CD4-positive, alpha-beta memory T cell (primary cell): ENCODE measurements at regions not wholly inside any gene's neighbourhood (a gene's known extent, or its start where the extent isn't known, plus 50 kb on each side); places are given as distances from the start of the nearest gene placed in this dataset.

ENCODE experiments used
- CTCF ChIA-PET: fragments of 350-600 bp; sonication (Branson Sonifier 250); formaldehyde crosslinking; loops from one replicate; lab custom pipeline; 2021; ENCODE audit warnings: inconsistent platforms; ENCODE audit not compliant: partially characterized antibody; lab: Charles Lee
- POLR2A ChIA-PET: fragments of 350-600 bp; sonication (Branson Sonifier 250); formaldehyde crosslinking; loops from one replicate; lab custom pipeline; 2021; ENCODE audit not compliant: partially characterized antibody; lab: Charles Lee
- DNase-seq, 5 donors: peaks; one replicate each; pipeline versions ENCODE4 v3.0.0 to v3.0.0-alpha.2; 2020 to 2022; ENCODE audit warnings: mixed read lengths in 1 of 5
- H3K27ac ChIP-seq: one replicate; pipeline ENCODE4 v1.7.0; 2013; ENCODE audit warnings: low read depth, low read length
- H3K27me3 ChIP-seq: 2 replicates; pipeline ENCODE4 v1.7.0; 2013; ENCODE audit warnings: mild to moderate bottlenecking, low read length, moderate library complexity; ENCODE audit not compliant: insufficient read depth
- H3K36me3 ChIP-seq: 2 replicates; pipeline ENCODE4 v1.7.0; 2013; ENCODE audit warnings: mild to moderate bottlenecking, low read length, moderate library complexity; ENCODE audit not compliant: insufficient read depth
- H3K4me1 ChIP-seq: 2 replicates; pipeline ENCODE4 v1.7.0; 2013; ENCODE audit warnings: mild to moderate bottlenecking, low read length, moderate library complexity; ENCODE audit not compliant: insufficient read depth
- H3K4me3 ChIP-seq, 2 donors: one replicate each; pipeline ENCODE4 v1.7.0; 2013; ENCODE audit warnings: low read length in 2 of 2, mild to moderate bottlenecking in 1 of 2
- H3K9me3 ChIP-seq, 2 donors: one replicate each; pipeline ENCODE4 v1.7.0; 2013; ENCODE audit warnings: low read length in 2 of 2, control low read depth in 1 of 2; ENCODE audit not compliant: control insufficient read depth in 1 of 2
- H3K27ac Mint-ChIP-seq, 7 donors: one replicate each; pipeline ENCODE4 v1.8.0; 2020 to 2021; ENCODE audit warnings: mixed read lengths in 7 of 7, mild to moderate bottlenecking in 6 of 7, inconsistent platforms in 3 of 7, moderate library complexity in 3 of 7
- H3K27me3 Mint-ChIP-seq, 2 donors: one replicate each; pipeline ENCODE4 v1.8.0; 2020 to 2021; ENCODE audit warnings: mixed read lengths in 2 of 2
- H3K36me3 Mint-ChIP-seq, 2 donors: one replicate each; pipeline ENCODE4 v1.8.0; 2020 to 2021; ENCODE audit warnings: mixed read lengths in 2 of 2, inconsistent platforms in 1 of 2, mild to moderate bottlenecking in 1 of 2
- H3K4me1 Mint-ChIP-seq, 4 donors: one replicate each; pipeline ENCODE4 v1.8.0; 2020 to 2021; ENCODE audit warnings: mixed read lengths in 4 of 4, mild to moderate bottlenecking in 1 of 4
- H3K4me3 Mint-ChIP-seq, 8 donors: one replicate each; pipeline ENCODE4 v1.8.0; 2020 to 2021; ENCODE audit warnings: mixed read lengths in 8 of 8, mild to moderate bottlenecking in 7 of 8, moderate library complexity in 6 of 8, inconsistent platforms in 3 of 8
- H3K9me3 Mint-ChIP-seq, 8 donors: one replicate each; pipeline ENCODE4 v1.8.0; 2020 to 2021; ENCODE audit warnings: mixed read lengths in 8 of 8, mild to moderate bottlenecking in 5 of 8, inconsistent platforms in 3 of 8, moderate library complexity in 1 of 8
- intact Hi-C: fragments of 100-400 bp; cut with micrococcal nuclease; formaldehyde crosslinking; loops from one replicate; pipeline ENCODE4 v1.15.1; 2023

DNA sequence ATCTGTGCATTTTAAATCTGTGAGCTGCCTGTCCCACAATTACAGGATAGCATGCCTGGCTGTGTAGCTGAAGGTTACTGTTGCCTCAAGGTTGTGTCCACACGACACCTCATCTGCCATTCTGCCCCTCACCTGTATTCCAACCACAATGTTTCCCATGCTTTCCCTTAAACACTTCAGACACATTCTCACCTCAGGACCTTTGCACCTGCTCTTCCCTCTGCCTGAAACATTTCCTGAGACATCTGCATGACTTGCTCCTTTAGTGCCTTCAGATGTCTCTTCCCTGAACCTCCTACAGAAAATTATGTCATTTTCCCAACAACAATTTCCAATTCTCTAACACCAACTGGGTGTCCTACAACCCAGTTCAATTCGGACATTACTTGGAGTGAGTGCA lies 120.4 kb downstream of the ZNF608 start:
- POLR2A ChIA-PET: no interaction called here
- DNase-seq: no peak
- CTCF ChIA-PET: no interaction called here
- H3K27ac Mint-ChIP-seq: no peak overlapping the region
- no peaks in the 10 kb centered on the region for H3K36me3 Mint-ChIP-seq
- peaks cover 0 to 4% (median 0%) of the 10 kb centered on the region in 8 donors for H3K9me3 Mint-ChIP-seq
- Histone ChIP-seq H3K36me3 (no peaks in the 10 kb centered on the region), H3K9me3 (no peaks in the 10 kb centered on the region), H3K27ac (no peak overlapping the region), H3K4me1 (no peaks in the 10 kb centered on the region), H3K4me3 (no peak overlapping the region), H3K27me3 (no peaks in the 10 kb centered on the region)
- H3K27me3 Mint-ChIP-seq: peaks cover 0 to 1% of the 10 kb centered on the region in 2 donors
- intact Hi-C loops: no loop called here
- peaks cover 0 to 1% (median 0%) of the 10 kb centered on the region in 4 donors for H3K4me1 Mint-ChIP-seq
- H3K4me3 Mint-ChIP-seq: no peak overlapping the region

GRCh38 chr5:124623265-124623664 lies 123.2 kb downstream of the ZNF608 start:
- no peaks in the 10 kb centered on the region for H3K27me3 ChIP-seq
- H3K27me3 Mint-ChIP-seq: no peaks in the 10 kb centered on the region
- H3K36me3 ChIP-seq: no peaks in the 10 kb centered on the region
- DNase-seq: no peak
- H3K4me1 Mint-ChIP-seq: no peaks in the 10 kb centered on the region
- peaks cover 0 to 4% (median 0%) of the 10 kb centered on the region in 8 donors for H3K9me3 Mint-ChIP-seq
- no peak overlapping the region for H3K4me3 ChIP-seq
- intact Hi-C loops: no loop called here
- ChIA-PET POLR2A (no interaction called here), CTCF (no interaction called here)
- H3K4me1 ChIP-seq: no peaks in the 10 kb centered on the region
- H3K27ac ChIP-seq: no peak overlapping the region
- H3K9me3 ChIP-seq: no peaks in the 10 kb centered on the region
- H3K36me3 Mint-ChIP-seq: no peaks in the 10 kb centered on the region
- H3K4me3 Mint-ChIP-seq: no peak overlapping the region
- no peak overlapping the region for H3K27ac Mint-ChIP-seq

GRCh38 chr5:124622851-124623250 lies 123.6 kb downstream of the ZNF608 start:
- H3K4me3 ChIP-seq: no peak overlapping the region
- no peak for DNase-seq
- H3K4me3 Mint-ChIP-seq: no peak overlapping the region
- no peaks in the 10 kb centered on the region for H3K27me3 ChIP-seq
- no peak overlapping the region for H3K27ac Mint-ChIP-seq
- H3K9me3 Mint-ChIP-seq: peaks cover 0 to 4% (median 0%) of the 10 kb centered on the region in 8 donors
- no peaks in the 10 kb centered on the region for H3K4me1 ChIP-seq
- no peaks in the 10 kb centered on the region for H3K9me3 ChIP-seq
- intact Hi-C loops: no loop called here
- ChIA-PET POLR2A (no interaction called here), CTCF (no interaction called here)
- H3K27me3 Mint-ChIP-seq: no peaks in the 10 kb centered on the region
- H3K27ac ChIP-seq: no peak overlapping the region
- no peaks in the 10 kb centered on the region for H3K36me3 ChIP-seq
- no peaks in the 10 kb centered on the region for H3K4me1 Mint-ChIP-seq
- H3K36me3 Mint-ChIP-seq: no peaks in the 10 kb centered on the region

GRCh38 chr5:124621279-124621678 lies 125.2 kb downstream of the ZNF608 start:
- Mint-ChIP-seq H3K4me1 (no peaks in the 10 kb centered on the region), H3K4me3 (no peak overlapping the region), H3K27ac (no peak overlapping the region), H3K27me3 (no peaks in the 10 kb centered on the region), H3K36me3 (no peaks in the 10 kb centered on the region), H3K9me3 (peaks cover 0 to 5% (median 0%) of the 10 kb centered on the region in 8 donors)
- CTCF ChIA-PET: no interaction called here
- Histone ChIP-seq H3K27ac (no peak overlapping the region), H3K4me1 (no peaks in the 10 kb centered on the region), H3K27me3 (no peaks in the 10 kb centered on the region), H3K36me3 (no peaks in the 10 kb centered on the region), H3K4me3 (no peak overlapping the region), H3K9me3 (no peaks in the 10 kb centered on the region)
- DNase-seq: no peak
- POLR2A ChIA-PET: no interaction called here
- intact Hi-C loops: no loop called here

DNA sequence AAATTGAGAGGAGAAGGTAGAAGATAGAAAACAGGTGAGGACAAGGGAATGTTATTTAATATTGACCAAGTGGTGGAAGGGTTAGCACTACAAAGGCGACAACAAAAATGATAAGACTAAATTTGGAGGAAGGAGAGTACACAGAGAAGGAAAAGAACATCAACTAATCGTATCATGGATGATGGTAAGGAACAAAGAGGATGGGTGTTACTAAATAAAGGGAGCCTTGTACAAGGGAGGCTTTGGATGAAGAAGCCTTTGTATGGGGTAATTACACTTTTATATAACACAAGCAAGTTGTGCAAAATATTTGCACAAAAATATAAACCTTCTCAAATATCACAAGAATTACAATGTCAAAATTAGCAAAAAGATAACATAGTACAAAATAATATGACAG lies 125.7 kb downstream of the ZNF608 start:
- Mint-ChIP-seq H3K4me3 (no peak overlapping the region), H3K9me3 (peaks cover 0 to 5% (median 0%) of the 10 kb centered on the region in 8 donors), H3K4me1 (no peaks in the 10 kb centered on the region), H3K27me3 (peaks cover 0 to 2% of the 10 kb centered on the region in 2 donors), H3K27ac (no peak overlapping the region), H3K36me3 (no peaks in the 10 kb centered on the region)
- no peak overlapping the region for H3K27ac ChIP-seq
- intact Hi-C loops: no loop called here
- H3K36me3 ChIP-seq: no peaks in the 10 kb centered on the region
- H3K4me1 ChIP-seq: no peaks in the 10 kb centered on the region
- no peaks in the 10 kb centered on the region for H3K27me3 ChIP-seq
- ChIA-PET POLR2A (no interaction called here), CTCF (no interaction called here)
- no peaks in the 10 kb centered on the region for H3K9me3 ChIP-seq
- DNase-seq: no peak
- no peak overlapping the region for H3K4me3 ChIP-seq

- intact Hi-C loops: no loop called here
- peaks cover 0 to 5% (median 0%) of the 10 kb centered on the region in 8 donors for H3K9me3 Mint-ChIP-seq
- Histone ChIP-seq H3K27me3 (no peaks in the 10 kb centered on the region), H3K4me1 (no peaks in the 10 kb centered on the region), H3K27ac (no peak overlapping the region), H3K4me3 (no peak overlapping the region), H3K36me3 (no peaks in the 10 kb centered on the region), H3K9me3 (no peaks in the 10 kb centered on the region)
- no peak overlapping the region for H3K4me3 Mint-ChIP-seq
- no peaks in the 10 kb centered on the region for H3K4me1 Mint-ChIP-seq
- H3K27me3 Mint-ChIP-seq: peaks cover 0 to 2% of the 10 kb centered on the region in 2 donors
- H3K27ac Mint-ChIP-seq: no peak overlapping the region
- CTCF ChIA-PET: no interaction called here
- no peak for DNase-seq
- H3K36me3 Mint-ChIP-seq: no peaks in the 10 kb centered on the region
- POLR2A ChIA-PET: no interaction called here
These were observed 127.3 kb downstream of the ZNF608 start for GRCh38 chr5:124619121-124619520.

DNA sequence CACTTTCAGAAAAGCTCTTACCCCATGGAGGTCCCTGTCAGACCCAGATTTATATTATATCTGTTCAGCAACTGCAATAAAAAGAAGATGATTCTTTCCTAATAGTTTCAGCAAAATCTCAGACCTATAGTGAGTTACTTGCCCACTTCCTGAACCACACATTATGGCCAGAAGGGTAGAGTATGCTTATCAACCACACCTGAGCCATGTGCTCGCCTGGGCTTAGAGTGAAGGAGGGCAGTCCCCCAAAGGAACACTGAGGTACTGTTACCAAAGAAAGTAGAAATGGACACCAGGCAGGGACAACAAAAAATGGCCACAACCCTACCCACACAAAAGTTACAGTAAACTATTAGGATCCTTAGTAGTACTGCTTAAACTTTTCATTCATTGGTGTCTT lies 128.7 kb downstream of the ZNF608 start:
- Histone ChIP-seq H3K4me1 (no peaks in the 10 kb centered on the region), H3K36me3 (no peaks in the 10 kb centered on the region), H3K27ac (no peak overlapping the region), H3K9me3 (no peaks in the 10 kb centered on the region), H3K27me3 (no peaks in the 10 kb centered on the region), H3K4me3 (no peak overlapping the region)
- no peak for DNase-seq
- ChIA-PET CTCF (no interaction called here), POLR2A (no interaction called here)
- H3K4me3 Mint-ChIP-seq: no peak overlapping the region
- peaks cover 0 to 5% (median 0%) of the 10 kb centered on the region in 8 donors for H3K9me3 Mint-ChIP-seq
- H3K27me3 Mint-ChIP-seq: peaks cover 0 to 2% of the 10 kb centered on the region in 2 donors
- H3K27ac Mint-ChIP-seq: no peak overlapping the region
- intact Hi-C loops: no loop called here
- no peaks in the 10 kb centered on the region for H3K4me1 Mint-ChIP-seq
- H3K36me3 Mint-ChIP-seq: no peaks in the 10 kb centered on the region

GRCh38 chr5:124614836-124615385 lies 131.5 kb downstream of the ZNF608 start:
- no peaks in the 10 kb centered on the region for H3K36me3 ChIP-seq
- H3K9me3 ChIP-seq: no peaks in the 10 kb centered on the region
- H3K4me3 Mint-ChIP-seq: no peak overlapping the region
- ChIA-PET POLR2A (no interaction called here), CTCF (no interaction called here)
- no peak for DNase-seq
- intact Hi-C loops: no loop called here
- no peak overlapping the region for H3K4me3 ChIP-seq
- H3K27me3 Mint-ChIP-seq: peaks cover 0 to 2% of the 10 kb centered on the region in 2 donors
- no peak overlapping the region for H3K27ac Mint-ChIP-seq
- H3K9me3 Mint-ChIP-seq: peaks cover 0 to 5% (median under 1%) of the 10 kb centered on the region in 8 donors
- H3K27ac ChIP-seq: no peak overlapping the region
- H3K4me1 ChIP-seq: no peaks in the 10 kb centered on the region
- H3K27me3 ChIP-seq: no peaks in the 10 kb centered on the region
- no peaks in the 10 kb centered on the region for H3K4me1 Mint-ChIP-seq
- no peaks in the 10 kb centered on the region for H3K36me3 Mint-ChIP-seq
